GM12878 (cell line): ENCODE measurements at regions not wholly inside any gene's neighbourhood (a gene's known extent, or its start where the extent isn't known, plus 50 kb on each side); places are given as distances from the start of the nearest gene placed in this dataset.
"Not testable (repeated sequence)": the region's sequence is repeated elsewhere in the genome, so short reads cannot be mapped to it uniquely, and the experiment has no call there.

Source experiments
- CREB1 ChIP-seq: IDR thresholded peaks from 2 replicates; pipeline ENCODE4 v1.6.1; 2012; ENCODE audit warnings: low read depth, mild to moderate bottlenecking, inconsistent platforms
- PML ChIP-seq: IDR thresholded peaks from 2 replicates; pipeline ENCODE4 v1.6.1; 2012; ENCODE audit warnings: low read length, inconsistent platforms
- TCF12 ChIP-seq: IDR thresholded peaks from 2 replicates; pipeline ENCODE4 v1.6.1; 2011; ENCODE audit warnings: low read depth, mild to moderate bottlenecking, low read length
- ZNF217 ChIP-seq: fragments of 450-650 bp; IDR thresholded peaks from 2 replicates; pipeline ENCODE4 v1.6.1; 2017; ENCODE audit warnings: antibody characterized with exemption, mild to moderate bottlenecking

DNA sequence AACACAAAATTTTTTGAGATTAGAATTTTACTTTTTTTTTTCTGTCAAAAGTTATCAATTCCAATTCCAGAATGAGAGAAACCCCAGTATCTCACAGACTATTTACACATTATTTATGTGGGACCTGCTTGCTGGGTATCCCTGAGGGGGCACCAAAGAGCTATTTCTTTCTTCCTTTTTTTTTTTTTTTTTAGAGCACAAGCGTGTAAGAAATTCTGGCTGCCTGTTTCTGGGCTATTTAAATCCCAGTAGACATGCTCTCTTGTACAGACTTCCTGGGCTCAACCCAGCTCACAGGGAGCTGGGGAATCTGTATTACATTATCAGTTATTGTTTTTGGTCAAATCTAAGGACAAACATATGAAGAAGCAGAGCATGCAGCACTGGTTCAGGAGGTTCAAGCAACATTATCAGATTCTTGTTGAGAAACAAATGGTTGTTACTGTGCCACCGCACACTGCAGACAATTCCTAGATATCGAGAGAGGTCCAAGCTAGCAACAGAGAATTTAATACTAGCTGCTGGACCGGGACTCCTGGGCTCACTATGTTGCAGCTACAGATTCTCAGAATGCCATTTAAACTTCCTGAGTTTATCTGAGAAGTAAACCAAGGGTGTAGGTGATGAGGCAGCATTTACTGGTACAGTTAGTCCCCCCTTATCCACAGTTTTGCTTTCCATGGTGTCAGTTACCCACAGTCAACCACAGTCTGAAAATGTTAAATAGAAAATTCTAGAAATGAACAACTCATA lies 83.3 kb upstream of the NBPF26 start:
- not testable (repeated sequence) for TF ChIP-seq PML, TCF12, ZNF217, CREB1
